ENCODE measurements at regions not wholly inside any gene's neighbourhood (a gene's known extent, or its start where the extent isn't known, plus 50 kb on each side); places are given as distances from the start of the nearest gene placed in this dataset.

- TF ChIP-seq ZNF701 (tag by site-specific recombination; IDR thresholded peaks at IDR 0.05) (no peak), ZNF175 (tag by site-specific recombination; IDR thresholded peaks at IDR 0.05) (no peak)
Measured at GRCh38 chr9:129454467-129455067, 166.3 kb downstream of the C9orf50 start (continued).

DNA sequence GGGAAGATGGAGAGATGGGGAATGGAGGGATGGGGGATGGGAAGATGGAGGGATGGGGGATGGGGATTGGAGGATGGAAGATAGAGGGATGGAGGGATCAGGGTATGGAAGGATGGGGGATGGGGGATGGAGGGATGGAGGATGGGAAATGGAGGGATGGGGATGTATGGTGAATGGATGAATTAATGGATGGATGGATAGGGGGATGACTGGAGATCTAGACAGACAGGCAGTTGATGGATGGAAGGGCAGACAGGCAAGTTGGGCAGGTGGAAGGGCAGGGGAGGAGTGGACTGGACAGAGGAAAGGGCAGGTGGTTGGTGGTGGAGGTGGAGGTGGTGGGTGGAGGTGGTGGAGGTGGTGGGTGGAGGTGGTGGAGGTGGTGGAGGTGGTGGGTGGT lies 167.2 kb downstream of the C9orf50 start:
- Histone ChIP-seq H3K36me3 (ENCODE audit: control insufficient read depth in 2 of 2, insufficient read depth in 1 of 2, low read length in 2 of 2) (no peaks in the 10 kb centered on the region), H3K4me3 (ENCODE audit: low read depth, low read length) (no peak overlapping the region), H3K9me3 (ENCODE audit: control insufficient read depth, insufficient read depth, low read depth, low read length) (no peaks in the 10 kb centered on the region), H3K27ac (ENCODE audit: extremely low read depth, low read depth, low read length) (no peak overlapping the region), H3K4me1 (ENCODE audit: control insufficient read depth, insufficient read depth, low read length) (peaks cover 7% of the 10 kb centered on the region)
- ChIA-PET POLR2A (no interaction called here), CTCF (no interaction called here)
- TF ChIP-seq ZNF140 (tag by site-specific recombination; IDR thresholded peaks at IDR 0.05) (no peak), ZNF366 (tag by site-specific recombination; conservative IDR thresholded peaks at IDR 0.05) (peak; percentile 97), ZNF560 (tag by site-specific recombination; IDR thresholded peaks at IDR 0.05; ENCODE audit: borderline replicate concordance) (0 out of 2 replicates have a peak, but pooled peaks have one; percentile 57), ZNF266 (tag by site-specific recombination; IDR thresholded peaks at IDR 0.05; ENCODE audit: low read depth) (no peak), ZNF654 (tag by site-specific recombination; IDR thresholded peaks at IDR 0.05; ENCODE audit: low read depth) (no peak), KLF8 (tag by site-specific recombination; IDR thresholded peaks at IDR 0.05) (no peak), ZNF274 (IDR thresholded peaks at IDR 0.05; ENCODE audit: low read length) (no peak), ZNF274 (tag by site-specific recombination; IDR thresholded peaks at IDR 0.05; ENCODE audit: borderline replicate concordance) (no peak), FEZF1 (tag by site-specific recombination; IDR thresholded peaks at IDR 0.05) (no peak), ZNF792 (tag by site-specific recombination; IDR thresholded peaks at IDR 0.05) (no peak), ZFHX2 (tag by site-specific recombination; conservative IDR thresholded peaks at IDR 0.05) (peak; percentile 58), EGR2 (tag by site-specific recombination; IDR thresholded peaks at IDR 0.05; ENCODE audit: low read depth) (peak; percentile 58; the same call in 1 of the 2 replicates), SP2 (tag by site-specific recombination; IDR thresholded peaks at IDR 0.05) (no peak), ZNF112 (tag by site-specific recombination; IDR thresholded peaks at IDR 0.05) (no peak), KLF1 (tag by site-specific recombination; IDR thresholded peaks at IDR 0.05) (no peak), ZNF518A (tag by site-specific recombination; conservative IDR thresholded peaks at IDR 0.05; ENCODE audit: low read depth) (no peak)

GRCh38 chr9:129451669-129452068 lies 169.2 kb downstream of the C9orf50 start:
- H3K27ac ChIP-seq (ENCODE audit: extremely low read depth, low read depth, low read length) = no peak overlapping the region
- no peak overlapping the region for H3K4me3 ChIP-seq (ENCODE audit: low read depth, low read length)
- no peaks in the 10 kb centered on the region for H3K36me3 ChIP-seq (ENCODE audit: control insufficient read depth in 2 of 2, insufficient read depth in 1 of 2, low read length in 2 of 2)
- CTCF ChIA-PET = no interaction called here
- H3K9me3 ChIP-seq (ENCODE audit: control insufficient read depth, insufficient read depth, low read depth, low read length) = no peaks in the 10 kb centered on the region
- POLR2A ChIA-PET = no interaction called here
- H3K4me1 ChIP-seq (ENCODE audit: control insufficient read depth, insufficient read depth, low read length) = peaks cover 3% of the 10 kb centered on the region; the same call in 1 of the 2 replicates
- TF ChIP-seq, protein P1, sequence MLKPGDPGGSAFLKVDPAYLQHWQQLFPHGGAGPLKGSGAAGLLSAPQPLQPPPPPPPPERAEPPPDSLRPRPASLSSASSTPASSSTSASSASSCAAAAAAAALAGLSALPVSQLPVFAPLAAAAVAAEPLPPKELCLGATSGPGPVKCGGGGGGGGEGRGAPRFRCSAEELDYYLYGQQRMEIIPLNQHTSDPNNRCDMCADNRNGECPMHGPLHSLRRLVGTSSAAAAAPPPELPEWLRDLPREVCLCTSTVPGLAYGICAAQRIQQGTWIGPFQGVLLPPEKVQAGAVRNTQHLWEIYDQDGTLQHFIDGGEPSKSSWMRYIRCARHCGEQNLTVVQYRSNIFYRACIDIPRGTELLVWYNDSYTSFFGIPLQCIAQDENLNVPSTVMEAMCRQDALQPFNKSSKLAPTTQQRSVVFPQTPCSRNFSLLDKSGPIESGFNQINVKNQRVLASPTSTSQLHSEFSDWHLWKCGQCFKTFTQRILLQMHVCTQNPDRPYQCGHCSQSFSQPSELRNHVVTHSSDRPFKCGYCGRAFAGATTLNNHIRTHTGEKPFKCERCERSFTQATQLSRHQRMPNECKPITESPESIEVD (tag by site-specific recombination; IDR thresholded peaks at IDR 0.05) = no peak
- TF ChIP-seq ZNF544 (tag by site-specific recombination; IDR thresholded peaks at IDR 0.05) = no peak
- no peak for TF ChIP-seq ZNF169 (tag by site-specific recombination; IDR thresholded peaks at IDR 0.05)
- TF ChIP-seq ZNF561 (tag by site-specific recombination; IDR thresholded peaks at IDR 0.05; ENCODE audit: borderline replicate concordance) = no peak
- TF ChIP-seq, protein P2, sequence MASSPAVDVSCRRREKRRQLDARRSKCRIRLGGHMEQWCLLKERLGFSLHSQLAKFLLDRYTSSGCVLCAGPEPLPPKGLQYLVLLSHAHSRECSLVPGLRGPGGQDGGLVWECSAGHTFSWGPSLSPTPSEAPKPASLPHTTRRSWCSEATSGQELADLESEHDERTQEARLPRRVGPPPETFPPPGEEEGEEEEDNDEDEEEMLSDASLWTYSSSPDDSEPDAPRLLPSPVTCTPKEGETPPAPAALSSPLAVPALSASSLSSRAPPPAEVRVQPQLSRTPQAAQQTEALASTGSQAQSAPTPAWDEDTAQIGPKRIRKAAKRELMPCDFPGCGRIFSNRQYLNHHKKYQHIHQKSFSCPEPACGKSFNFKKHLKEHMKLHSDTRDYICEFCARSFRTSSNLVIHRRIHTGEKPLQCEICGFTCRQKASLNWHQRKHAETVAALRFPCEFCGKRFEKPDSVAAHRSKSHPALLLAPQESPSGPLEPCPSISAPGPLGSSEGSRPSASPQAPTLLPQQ (tag by site-specific recombination; IDR thresholded peaks at IDR 0.05) = no peak
- TF ChIP-seq, protein P3, sequence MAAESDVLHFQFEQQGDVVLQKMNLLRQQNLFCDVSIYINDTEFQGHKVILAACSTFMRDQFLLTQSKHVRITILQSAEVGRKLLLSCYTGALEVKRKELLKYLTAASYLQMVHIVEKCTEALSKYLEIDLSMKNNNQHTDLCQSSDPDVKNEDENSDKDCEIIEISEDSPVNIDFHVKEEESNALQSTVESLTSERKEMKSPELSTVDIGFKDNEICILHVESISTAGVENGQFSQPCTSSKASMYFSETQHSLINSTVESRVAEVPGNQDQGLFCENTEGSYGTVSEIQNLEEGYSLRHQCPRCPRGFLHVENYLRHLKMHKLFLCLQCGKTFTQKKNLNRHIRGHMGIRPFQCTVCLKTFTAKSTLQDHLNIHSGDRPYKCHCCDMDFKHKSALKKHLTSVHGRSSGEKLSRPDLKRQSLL (tag by site-specific recombination; IDR thresholded peaks at IDR 0.05) = no peak
- no peak for TF ChIP-seq ZNF639 (tag by site-specific recombination; IDR thresholded peaks at IDR 0.05)
